ENCODE measurements at regions not wholly inside any gene's neighbourhood (a gene's known extent, or its start where the extent isn't known, plus 50 kb on each side); places are given as distances from the start of the nearest gene placed in this dataset.

DNA sequence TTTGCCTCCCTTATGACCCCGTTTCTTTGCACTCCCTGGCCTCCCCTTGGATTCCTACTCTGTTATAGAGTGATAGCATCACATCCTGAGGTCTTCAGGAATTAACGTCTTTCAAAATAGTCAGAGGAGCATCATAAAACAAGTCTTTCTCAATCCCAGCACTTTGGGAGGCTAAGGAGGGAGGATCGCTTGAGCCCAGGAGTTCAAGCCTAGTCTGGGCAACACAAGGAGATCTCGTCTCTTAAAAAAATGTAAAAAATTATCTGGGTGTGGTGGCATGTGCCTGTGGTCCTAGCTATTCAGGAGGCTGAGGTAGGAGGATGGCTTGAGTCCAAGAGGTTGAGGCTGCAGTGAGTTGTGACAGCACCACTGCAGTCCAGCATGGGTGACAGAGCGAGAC, 68.7 kb upstream of the AMPD3 start:
- in situ Hi-C loops (cut with MboI; ENCODE audit: low pct_unique_long_range_greater_than_20kb, low sequenced_read_pairs), result no loop called here
- DNase-seq, result no peak

DNA sequence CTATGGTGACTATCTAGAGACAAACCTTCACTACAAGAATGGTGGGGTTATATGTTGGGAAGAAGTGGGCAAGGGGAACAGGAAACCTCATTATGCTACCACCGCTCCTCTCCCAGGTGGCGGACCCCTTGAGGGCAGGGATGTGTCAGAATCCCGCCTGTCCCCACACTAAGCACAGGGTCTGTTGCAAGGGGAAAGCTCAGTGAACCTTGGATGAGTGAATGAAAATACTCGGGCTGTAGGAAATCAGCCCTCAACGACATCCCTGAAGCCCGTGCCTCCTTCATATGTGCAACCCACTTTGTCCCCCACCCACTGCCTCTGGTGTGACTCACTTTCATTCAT, 68.2 kb upstream of the AMPD3 start:
- in situ Hi-C loops (cut with MboI; ENCODE audit: low pct_unique_long_range_greater_than_20kb, low sequenced_read_pairs), result no loop called here
- no peak for DNase-seq

DNA sequence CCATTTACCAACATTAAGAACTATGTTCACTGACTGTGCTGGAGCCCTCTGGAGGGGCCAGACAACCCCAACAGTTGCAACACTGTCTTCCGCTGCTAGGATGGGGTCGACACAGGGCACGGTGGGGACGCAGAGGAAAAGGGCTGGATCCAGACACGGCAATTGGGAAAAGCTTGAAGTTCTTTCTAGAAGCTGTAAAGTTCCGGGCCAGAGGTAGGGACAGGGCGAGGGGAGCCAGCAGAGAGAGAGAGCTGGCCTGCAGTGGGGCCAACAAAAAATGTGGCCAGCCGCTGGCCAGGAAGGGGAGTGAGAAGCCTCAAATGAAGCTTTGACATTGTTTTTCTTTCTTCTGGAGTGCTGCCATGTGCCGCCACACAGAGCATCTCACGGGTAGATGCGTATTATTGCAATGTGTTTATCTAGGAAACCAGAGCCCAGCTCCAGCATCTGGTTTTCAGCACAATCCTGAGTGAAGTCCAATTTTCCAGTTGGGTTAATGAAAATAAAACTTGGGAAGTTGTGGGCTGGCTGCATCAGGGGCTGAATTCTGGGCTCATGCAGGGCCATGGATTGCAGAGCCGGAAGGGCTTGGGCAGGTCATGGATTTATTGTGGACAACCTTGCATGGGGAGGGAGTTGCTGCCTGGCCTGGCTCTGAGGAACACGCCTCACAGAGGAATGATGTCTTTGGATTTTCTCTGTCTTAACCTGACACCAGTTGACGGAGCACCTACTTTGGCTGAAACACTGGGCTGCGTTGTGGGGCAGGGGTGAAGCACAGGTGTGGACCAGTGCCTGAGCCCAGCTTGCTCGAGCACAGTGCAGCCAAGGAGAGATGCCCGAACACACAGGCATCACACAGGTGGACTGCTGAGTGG, 67.6 kb upstream of the AMPD3 start:
- DNase-seq, result no peak
- in situ Hi-C loops (cut with MboI; ENCODE audit: low pct_unique_long_range_greater_than_20kb, low sequenced_read_pairs), result no loop called here

DNA sequence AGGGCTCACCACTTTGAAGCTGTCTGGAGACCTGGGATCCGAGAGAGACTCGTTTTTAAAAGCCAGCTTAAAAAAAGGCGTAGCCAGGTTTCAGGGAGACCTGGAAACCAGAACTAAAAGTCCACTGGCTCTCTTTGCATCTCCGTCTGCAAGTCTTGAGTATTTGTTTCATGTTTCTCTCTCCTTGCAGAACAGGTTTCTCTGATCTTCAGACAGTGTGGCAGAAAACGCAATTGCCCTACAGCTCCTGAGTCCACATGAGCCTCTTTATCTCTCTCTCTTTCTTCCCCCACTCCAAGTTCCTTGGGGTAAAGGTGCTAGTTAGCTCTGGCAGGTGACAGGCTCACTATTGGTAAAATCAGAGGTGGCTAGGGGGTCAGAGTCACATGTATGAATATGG, 67.0 kb upstream of the AMPD3 start:
- no peak for DNase-seq
- in situ Hi-C loops (cut with MboI; ENCODE audit: low pct_unique_long_range_greater_than_20kb, low sequenced_read_pairs), result no loop called here

DNA sequence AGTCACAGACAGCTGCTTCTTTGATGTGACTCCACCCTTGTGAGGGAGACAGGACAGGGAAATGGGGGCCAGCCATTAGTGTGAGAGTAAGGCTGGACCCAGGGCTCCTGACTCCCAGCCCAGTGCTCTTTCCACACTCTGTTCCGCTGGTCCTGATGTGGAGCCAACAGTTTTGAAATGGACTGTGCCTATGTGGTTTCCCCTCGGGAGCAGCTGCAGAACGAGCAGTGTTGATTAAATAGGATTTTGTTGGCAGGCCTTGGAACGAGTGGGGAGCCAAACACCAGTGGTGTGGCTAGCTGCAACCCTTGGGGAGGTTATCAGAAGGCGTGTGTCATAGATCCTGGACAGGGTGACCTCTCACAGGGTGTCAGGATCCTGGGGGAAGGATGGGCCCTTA, 66.5 kb upstream of the AMPD3 start:
- DNase-seq, result no peak
- in situ Hi-C loops (cut with MboI; ENCODE audit: low pct_unique_long_range_greater_than_20kb, low sequenced_read_pairs), result no loop called here

DNA sequence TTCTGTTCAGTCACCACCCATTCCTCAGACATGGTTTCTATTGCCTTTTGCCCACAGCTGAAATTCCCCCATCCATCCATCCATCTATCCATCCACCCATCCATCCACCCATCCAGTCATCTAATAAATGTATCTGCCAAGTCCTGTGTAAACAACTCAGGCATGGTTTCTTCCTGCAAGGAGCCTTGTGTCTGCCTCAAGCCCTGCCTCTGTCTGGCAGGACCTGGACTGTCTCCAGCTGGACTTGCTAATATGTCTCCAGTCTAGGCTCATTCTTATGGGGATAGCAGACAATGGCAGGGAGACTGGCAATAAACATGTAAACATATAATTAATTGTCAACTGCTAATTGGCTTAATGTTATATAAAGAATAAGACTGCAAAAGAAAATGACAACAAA, 64.7 kb upstream of the AMPD3 start:
- in situ Hi-C loops (cut with MboI; ENCODE audit: low pct_unique_long_range_greater_than_20kb, low sequenced_read_pairs), result no loop called here
- no peak for DNase-seq

DNA sequence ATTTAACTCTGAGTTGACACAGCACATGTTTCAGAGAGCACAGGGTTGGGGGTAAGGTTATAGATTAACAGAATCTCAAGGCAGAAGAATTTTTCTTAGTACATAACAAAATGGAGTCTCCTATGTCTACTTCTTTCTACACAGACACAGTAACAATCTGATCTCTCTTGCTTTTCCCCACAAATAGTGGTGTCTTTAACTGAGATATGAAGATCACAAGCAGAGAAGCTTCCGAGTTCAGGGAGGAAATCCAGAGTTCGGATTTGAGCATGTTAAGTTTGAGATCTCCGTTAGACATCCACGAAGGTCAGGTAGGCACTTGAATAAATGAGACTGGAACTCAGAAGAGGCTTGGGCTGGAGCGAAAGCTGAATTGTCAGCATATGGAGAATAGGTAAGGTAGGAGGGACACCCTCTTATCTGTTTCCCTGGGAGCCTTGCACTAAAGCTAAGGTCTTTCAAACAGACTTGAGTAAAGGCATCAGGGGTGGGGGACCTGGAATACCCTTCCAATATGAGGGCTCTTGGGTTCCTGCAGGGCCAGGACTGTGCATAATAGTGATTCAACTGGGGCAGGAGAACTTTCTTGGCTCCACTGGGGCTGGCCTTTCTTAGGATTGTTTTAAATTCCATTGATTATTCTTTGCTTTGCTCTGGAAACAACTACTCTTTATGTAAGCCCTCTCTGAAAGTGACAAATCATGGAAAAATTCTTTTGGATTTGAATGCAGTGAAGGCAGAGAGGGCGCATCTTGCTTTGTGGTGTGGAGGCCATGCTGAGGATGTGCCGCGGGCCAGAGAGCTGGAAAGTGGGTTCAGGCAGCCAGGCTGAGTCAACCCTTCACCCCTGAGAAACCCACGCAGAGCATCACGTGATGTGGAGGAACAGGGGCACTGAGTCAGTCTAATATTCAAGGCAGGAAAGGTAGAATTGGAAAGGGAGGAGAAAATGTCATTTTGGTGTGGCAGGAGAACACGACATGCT, 62.7 kb upstream of the AMPD3 start:
- DNase-seq, result no peak
- in situ Hi-C loops (cut with MboI; ENCODE audit: low pct_unique_long_range_greater_than_20kb, low sequenced_read_pairs), result no loop called here

DNA sequence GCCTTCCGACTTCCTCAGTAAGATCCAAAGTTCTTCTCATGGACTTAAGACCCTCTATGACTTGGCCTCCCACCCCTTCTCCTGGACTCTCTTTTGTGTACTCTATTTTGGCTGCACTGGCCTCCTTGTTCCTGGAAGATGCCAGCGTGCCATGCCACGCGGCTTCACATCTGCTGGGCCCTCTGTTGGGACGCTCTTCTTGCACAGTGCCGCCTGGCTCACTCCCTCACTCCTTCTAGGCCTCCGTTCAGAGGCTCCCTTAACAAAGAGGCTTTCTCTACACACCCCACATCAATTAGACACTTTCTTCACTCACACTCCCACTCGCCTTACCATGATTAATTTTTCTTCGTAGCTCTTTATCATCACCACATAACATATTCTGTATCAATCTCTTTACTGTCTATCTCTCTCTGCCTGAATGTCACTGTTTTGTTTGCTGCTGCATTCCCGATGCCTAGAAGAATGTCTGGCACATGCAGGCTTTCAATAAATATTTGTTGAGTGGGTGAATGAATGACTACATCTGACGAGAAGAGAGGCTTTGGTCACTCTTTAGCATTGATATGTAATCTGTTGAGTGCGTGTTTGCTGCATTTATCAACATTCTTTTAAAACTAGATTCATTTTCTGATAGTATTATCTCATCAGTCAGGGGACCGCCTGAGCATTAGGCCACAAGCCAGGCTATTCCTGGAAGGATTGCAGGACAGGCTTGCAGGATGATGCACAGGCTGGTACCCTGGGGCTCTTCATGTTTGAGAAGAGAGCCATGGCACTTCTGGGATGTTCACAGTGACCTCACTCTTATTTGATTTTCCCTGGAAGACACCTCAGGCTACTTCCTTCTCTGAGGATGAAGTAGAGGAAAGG, 60.6 kb upstream of the AMPD3 start:
- DNase-seq, result no peak
- in situ Hi-C loops (cut with MboI; ENCODE audit: low pct_unique_long_range_greater_than_20kb, low sequenced_read_pairs), result no loop called here

DNA sequence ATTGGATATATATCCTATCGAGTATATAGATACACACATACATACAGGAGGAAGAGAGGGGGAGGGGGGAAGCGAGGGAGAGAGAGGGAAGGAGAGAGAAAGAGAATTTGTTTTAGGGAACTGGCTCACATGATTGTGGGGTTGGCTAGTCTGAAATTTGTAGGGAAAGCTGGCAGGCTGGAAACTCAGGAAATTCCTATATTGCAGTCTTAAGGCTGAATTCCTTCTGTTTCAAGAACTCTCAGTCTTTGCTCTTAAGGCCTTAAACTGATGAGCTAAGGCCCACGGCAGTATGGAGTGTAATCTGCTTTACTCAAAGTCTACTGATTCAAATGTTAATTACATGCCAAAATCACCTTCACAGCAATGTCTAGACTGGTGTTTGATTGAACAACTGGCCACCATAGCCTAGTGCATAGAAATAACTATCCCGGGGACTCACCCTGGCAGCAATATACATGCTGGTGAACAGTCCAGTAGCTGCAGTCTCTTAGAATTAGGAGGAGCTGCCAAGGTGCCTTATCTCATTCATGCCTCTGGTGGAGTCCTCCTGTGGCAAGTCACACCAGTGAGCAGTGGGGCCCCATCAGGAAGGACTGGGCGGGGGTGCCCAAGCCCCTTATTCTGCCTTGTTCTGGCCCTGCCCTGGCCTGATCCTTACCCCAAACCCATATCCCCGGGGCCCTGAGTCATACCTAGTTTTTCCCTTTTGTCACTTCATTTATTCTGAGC, 59.7 kb upstream of the AMPD3 start:
- no peak for DNase-seq
- in situ Hi-C loops (cut with MboI; ENCODE audit: low pct_unique_long_range_greater_than_20kb, low sequenced_read_pairs), result no loop called here

DNA sequence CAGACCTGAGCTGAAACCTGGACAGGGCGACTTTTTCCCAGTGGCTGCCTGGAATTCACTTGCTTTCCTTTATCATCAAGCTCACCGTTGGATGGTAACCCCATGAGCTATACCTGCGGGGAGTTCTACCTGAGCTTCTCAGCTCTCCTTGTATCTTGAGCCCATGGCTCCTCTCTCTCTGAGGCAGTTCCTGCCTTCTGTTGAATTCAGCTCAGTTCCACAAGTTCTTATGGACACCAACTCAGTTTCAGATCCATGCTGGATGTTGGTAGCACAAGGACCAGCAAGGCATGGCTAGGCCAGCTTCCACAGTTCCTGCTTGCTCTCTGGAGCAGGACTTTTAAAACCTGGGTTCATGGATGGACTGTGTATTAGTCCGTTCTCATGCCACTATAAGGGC, 58.3 kb upstream of the AMPD3 start:
- no peak for DNase-seq
- in situ Hi-C loops (cut with MboI; ENCODE audit: low pct_unique_long_range_greater_than_20kb, low sequenced_read_pairs), result no loop called here

DNA sequence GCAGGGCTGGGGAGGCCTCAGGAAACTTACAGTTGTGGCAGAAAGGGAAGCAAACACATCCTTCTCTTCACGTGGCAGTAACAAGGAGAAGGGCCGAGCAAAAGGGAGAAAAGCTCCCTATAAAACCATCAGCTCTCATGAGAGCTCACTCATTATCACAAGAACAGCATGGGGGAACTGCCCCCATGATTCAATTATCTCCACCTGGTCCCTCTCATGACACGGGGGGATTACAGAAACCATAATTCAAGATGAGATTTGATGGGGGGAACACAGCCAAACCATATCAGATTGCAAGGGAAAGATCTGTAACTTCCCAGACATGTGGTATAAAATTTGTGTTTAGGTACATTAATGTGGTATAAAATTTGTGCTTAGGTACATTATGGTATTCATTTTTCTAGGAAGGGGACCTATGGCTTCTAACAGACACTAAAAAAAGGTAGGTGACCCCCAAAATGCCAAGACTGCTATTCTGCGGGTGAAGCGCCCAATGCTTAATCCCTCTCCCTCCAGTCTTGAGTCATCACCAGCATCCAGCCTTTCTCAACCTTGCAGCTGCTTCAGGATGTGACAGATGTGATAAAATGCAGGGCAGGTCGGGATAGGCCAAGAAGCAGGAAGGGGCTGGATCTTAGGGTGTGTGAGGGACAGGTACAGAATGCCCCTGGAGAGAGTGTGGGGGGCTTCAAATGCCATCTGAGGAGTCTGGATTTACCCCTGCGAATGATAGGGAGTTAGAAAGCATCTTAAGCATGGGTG, 57.7 kb upstream of the AMPD3 start:
- in situ Hi-C loops (cut with MboI; ENCODE audit: low pct_unique_long_range_greater_than_20kb, low sequenced_read_pairs), result no loop called here
- no peak for DNase-seq

DNA sequence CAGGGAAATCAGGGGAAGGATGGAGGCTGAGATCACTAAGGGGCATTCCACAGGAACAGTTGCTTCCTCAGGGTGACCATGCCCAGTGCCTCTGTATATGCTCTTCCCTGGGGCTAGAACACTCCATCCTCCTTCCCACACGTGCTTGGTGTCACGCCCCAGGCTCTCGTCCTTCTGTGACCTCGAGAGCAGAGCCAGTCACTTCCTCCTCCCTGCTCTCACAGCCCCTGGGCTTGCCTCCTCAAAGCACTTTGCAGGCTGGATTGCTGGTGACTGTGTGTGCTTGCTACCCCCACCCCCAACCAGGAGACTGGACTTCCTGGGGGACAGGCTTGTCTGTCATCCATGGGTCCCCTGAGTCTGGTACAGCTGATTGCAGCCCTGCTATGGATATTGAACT, 56.5 kb upstream of the AMPD3 start:
- peak; percentile 51 for DNase-seq
- in situ Hi-C loops (cut with MboI; ENCODE audit: low pct_unique_long_range_greater_than_20kb, low sequenced_read_pairs), result no loop called here

DNA sequence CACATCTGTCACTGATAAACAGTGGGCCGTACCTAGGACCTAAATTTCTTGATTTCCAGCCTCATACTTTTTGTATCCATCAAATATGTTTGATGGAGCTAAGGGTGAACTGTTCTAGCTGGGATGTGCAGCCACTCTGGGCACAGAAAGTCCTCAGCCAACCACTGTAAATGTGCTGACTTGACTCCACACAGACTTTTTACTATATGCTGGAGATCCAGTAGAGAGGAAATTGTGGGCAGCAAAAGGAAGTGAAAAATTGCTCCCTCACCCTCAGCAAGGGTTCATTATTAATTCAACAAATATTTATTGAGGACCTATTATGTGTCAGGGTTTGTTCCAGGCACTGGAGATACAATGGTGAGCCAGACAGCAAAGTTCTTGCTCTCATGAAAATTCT, 54.2 kb upstream of the AMPD3 start:
- DNase-seq, result no peak
- in situ Hi-C loops (cut with MboI; ENCODE audit: low pct_unique_long_range_greater_than_20kb, low sequenced_read_pairs), result loop anchor here (10.0 kb wide), 1 partner anchor 334 kb away; no protein-coding TSS in a partner anchor

DNA sequence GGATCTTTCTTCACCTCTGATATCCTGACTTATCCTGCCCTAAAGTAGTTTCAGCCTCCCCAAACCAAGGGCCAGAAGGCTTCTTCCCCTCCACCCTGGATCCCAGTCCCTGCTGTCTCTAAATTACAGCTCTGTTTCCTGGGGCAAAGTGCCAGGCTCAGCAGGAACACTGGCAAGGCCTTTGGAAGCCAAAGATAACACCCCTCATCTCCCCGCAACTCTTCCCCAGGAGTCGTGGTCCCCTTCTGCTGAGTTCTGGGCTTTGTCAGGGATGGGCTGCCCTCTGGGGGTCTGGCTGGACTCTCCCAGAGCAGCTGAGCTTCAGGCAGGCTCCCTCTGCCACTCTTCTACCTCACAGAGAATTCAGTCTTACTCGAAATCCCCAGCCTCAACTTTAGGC, 53.8 kb upstream of the AMPD3 start:
- no peak for DNase-seq
- in situ Hi-C loops (cut with MboI; ENCODE audit: low pct_unique_long_range_greater_than_20kb, low sequenced_read_pairs), result loop anchor here (10.0 kb wide), 1 partner anchor 334 kb away; no protein-coding TSS in a partner anchor

DNA sequence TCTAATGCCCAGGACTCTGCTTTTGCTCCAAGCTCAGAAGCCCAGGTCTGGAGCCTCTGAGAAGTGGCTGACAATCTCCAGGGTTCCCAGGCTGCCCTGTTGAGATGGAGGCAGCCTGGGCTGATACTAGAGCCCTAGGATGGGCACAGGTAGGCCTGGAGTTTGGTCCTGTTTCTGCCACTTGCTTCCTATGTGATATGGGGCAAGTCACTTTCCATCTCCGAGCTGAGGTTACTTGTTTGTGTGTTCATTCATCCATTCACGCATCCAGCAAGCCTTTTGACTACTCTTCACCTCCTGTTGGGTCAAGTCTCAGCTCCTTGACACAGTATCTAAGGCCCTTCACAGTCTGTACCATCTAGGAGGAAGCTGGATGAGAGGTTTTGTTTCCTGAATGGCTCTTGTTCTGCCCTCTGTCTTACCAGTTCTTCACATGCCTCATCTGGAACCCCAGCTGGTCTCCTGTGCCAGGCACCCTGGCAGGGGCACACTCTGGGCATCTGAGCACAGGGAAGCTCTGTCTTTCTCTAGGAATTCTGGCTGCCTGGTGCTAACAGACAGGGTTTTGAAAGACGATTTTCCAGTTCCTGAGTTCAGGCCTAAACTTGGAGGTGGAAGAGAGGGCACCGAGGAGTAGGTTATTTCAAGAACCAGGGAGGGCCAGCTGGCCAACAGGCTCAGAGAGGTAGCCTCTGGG, 53.2 kb upstream of the AMPD3 start:
- in situ Hi-C loops (cut with MboI; ENCODE audit: low pct_unique_long_range_greater_than_20kb, low sequenced_read_pairs), result loop anchor here (10.0 kb wide), 1 partner anchor 333 kb away; no protein-coding TSS in a partner anchor
- no peak for DNase-seq
